ENCODE measurements at regions not wholly inside any gene's neighbourhood (a gene's known extent, or its start where the extent isn't known, plus 50 kb on each side); places are given as distances from the start of the nearest gene placed in this dataset.

- no peak for TF ChIP-seq EZH2phosphoT487 (conservative IDR thresholded peaks at IDR 0.05; ENCODE audit: low read length)
- TF ChIP-seq, protein P1, sequence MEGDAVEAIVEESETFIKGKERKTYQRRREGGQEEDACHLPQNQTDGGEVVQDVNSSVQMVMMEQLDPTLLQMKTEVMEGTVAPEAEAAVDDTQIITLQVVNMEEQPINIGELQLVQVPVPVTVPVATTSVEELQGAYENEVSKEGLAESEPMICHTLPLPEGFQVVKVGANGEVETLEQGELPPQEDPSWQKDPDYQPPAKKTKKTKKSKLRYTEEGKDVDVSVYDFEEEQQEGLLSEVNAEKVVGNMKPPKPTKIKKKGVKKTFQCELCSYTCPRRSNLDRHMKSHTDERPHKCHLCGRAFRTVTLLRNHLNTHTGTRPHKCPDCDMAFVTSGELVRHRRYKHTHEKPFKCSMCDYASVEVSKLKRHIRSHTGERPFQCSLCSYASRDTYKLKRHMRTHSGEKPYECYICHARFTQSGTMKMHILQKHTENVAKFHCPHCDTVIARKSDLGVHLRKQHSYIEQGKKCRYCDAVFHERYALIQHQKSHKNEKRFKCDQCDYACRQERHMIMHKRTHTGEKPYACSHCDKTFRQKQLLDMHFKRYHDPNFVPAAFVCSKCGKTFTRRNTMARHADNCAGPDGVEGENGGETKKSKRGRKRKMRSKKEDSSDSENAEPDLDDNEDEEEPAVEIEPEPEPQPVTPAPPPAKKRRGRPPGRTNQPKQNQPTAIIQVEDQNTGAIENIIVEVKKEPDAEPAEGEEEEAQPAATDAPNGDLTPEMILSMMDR (IDR thresholded peaks at IDR 0.05; ENCODE audit: insufficient read depth, low read length, poor library complexity, severe bottlenecking): no peak
Measured at GRCh38 chr6:126429866-126430265, 90.0 kb downstream of the CENPW start.
